Posterior cingulate gyrus (tissue), 11 donors: ENCODE measurements at regions not wholly inside any gene's neighbourhood (a gene's known extent, or its start where the extent isn't known, plus 50 kb on each side); places are given as distances from the start of the nearest gene placed in this dataset.

ENCODE experiments used
- DNase-seq, 10 donors: peaks; one replicate each; pipeline versions ENCODE4 v3.0.0 to v3.0.0-alpha.2; 2020 to 2021; ENCODE audit warnings: mixed read lengths in 3 of 10
- intact Hi-C: fragments of 100-400 bp; cut with DNase I; formaldehyde crosslinking; loops from one replicate; pipeline ENCODE4 v1.15.1; 2023

- intact Hi-C loops, result no loop called here
- no peak for DNase-seq
These were observed 171.2 kb downstream of the SP3 start for GRCh38 chr2:173793709-173794565.

GRCh38 chr2:173797586-173798263 is 167.4 kb downstream of the SP3 start:
- intact Hi-C loops, result no loop called here
- no peak for DNase-seq

- DNase-seq, result no peak
These were observed 162.7 kb downstream of the SP3 start for GRCh38 chr2:173802518-173802917.

GRCh38 chr2:173803449-173803848 is 161.7 kb downstream of the SP3 start:
- intact Hi-C loops, result no loop called here
- no peak for DNase-seq

More at GRCh38 chr2:173802518-173802917, 162.7 kb downstream of the SP3 start:
- intact Hi-C loops, result no loop called here

DNA sequence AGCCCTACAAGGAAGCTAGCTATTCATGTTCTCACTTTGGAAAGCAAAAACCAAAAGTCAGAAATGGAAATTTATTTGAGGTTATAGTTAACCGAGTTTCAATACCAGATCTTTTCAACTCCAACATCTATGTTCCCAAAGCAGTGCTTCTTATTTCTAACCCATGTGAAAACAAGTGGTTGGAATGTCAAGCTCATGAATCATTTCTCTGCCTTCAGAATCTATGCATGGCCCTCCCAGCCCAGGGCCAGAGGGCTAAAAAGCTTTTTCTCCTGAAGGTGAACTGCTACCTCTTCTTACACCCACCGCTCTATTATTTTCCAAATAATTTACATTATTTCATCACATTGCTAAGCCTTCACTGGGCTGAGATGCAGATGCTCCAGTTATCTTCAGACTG is 158.4 kb downstream of the SP3 start:
- intact Hi-C loops, result no loop called here
- no peak for DNase-seq

DNA sequence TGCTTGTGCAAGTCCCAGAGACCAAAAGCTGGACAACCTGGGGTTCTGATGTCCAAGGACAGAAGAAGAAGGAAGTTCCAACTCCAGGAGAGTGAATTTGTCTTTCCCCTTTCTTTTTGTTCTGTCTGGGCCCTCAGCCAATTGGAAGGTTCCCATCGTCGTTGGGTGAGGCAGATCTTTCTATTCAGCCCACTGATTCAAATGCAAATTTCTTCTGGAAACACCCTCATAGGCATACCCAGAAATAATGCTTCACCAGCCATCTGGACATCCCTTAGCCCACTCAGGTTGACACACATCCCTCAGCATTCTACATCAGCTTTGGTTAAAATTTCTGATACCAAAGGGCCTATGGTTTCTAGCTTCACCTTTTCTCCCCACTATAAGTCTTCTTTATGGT is 156.5 kb downstream of the SP3 start:
- intact Hi-C loops, result no loop called here
- no peak for DNase-seq

- intact Hi-C loops, result no loop called here
- DNase-seq, result no peak
These were observed 152.9 kb downstream of the SP3 start for GRCh38 chr2:173812321-173812720.

GRCh38 chr2:173814306-173814705 is 150.9 kb downstream of the SP3 start:
- no peak for DNase-seq
- intact Hi-C loops, result no loop called here

DNA sequence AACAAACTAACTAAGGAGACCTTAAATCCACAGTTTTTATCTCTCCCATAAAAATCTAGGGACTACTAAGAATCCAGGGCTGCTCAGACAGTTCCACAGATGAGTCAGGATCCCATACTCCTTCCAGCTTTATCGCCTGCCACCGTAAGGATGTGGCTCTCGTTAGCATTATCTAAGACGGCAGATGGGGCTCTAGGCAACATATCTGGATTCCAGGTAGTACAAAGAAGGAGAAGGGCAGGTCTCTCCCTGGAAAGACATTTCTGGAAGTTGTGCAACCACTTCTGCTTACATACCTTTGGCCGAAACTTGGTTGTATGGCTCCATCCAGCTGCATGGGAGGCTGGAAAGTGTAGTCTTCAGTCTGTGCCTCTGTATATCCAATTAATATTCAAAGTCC is 149.4 kb downstream of the SP3 start:
- intact Hi-C loops, result no loop called here
- no peak for DNase-seq

GRCh38 chr2:173817582-173817981 is 147.6 kb downstream of the SP3 start:
- no peak for DNase-seq
- intact Hi-C loops, result no loop called here

DNA sequence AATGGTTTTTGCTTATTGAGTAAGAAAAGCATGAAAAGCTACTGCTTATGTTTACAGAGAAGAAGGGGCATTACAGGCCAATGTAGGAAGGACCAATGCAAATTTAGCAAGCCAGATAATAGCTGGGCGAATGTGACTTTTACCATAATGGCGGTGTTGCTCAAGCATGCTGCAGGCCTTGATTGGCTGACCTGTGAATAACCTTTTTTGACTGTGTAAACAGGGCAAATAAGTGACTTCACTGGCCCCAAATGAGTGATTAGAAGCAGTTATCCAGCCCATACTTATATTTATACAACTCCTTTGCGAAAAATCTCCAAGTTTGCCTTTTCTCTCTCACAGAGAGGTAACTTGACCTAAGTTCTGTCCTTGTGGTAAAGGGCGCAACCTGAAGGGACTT is 146.9 kb downstream of the SP3 start:
- intact Hi-C loops, result no loop called here
- no peak for DNase-seq

DNA sequence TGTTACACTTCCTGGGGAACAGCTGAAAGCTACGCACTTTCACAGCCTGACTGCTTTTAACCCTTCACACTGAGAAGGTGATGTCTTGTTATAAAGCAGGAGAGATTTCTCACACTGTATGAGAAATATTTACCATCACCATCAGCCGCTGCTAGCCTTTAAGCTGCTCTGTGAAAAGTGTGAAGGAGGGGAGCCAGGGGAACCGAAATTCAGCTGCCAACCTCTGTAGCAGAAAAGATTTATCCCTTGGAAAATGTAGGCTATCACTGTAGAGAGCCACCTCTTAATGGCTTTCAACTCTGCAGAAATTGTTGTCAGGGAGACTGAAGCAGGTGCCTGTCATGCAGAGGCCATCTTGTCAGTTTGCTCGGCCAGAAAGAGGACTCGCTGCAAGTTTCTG is 145.3 kb downstream of the SP3 start:
- intact Hi-C loops, result no loop called here
- DNase-seq, result no peak

- intact Hi-C loops, result no loop called here
- DNase-seq, result peak in 1 of 10 donors; percentile 34
These were observed 143.7 kb downstream of the SP3 start for GRCh38 chr2:173821451-173821850.

DNA sequence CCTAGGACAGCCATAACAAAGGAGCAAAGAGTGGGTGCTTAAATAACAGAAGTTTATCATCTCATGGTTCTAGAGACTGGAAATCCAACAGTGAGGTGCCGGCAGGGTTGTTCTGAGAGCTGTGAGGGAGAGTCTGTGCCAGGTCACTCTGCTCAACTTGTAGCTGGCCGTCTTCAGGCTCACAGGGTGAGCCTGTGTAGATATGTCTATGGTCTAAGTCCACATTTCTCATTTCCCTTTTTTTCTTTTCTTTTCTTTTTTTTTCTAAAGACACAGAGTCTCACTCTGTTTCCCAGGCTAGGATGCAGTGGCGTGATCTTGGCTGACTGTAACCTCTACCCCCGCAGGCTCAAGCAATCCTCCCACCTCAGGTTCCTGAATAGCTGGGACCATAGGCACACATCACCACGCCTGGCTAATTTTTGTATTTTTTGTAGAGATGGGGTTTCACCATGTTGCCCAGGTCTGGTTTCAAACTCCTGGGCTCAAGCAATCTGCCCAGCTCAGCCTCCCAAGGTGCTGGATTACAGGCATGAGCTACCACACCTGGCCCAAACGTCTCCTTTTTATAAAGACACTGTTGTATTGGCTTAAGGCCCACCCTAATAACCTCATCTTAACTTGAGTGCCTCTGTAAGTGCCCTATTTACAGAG is 142.2 kb downstream of the SP3 start:
- intact Hi-C loops, result no loop called here

GRCh38 chr2:173823543-173823939 is 141.6 kb downstream of the SP3 start:
- intact Hi-C loops, result no loop called here
- peak in 1 of 10 donors; percentile 83 for DNase-seq

More for the DNA sequence above, 142.2 kb downstream of the SP3 start:
- no peak for DNase-seq

DNA sequence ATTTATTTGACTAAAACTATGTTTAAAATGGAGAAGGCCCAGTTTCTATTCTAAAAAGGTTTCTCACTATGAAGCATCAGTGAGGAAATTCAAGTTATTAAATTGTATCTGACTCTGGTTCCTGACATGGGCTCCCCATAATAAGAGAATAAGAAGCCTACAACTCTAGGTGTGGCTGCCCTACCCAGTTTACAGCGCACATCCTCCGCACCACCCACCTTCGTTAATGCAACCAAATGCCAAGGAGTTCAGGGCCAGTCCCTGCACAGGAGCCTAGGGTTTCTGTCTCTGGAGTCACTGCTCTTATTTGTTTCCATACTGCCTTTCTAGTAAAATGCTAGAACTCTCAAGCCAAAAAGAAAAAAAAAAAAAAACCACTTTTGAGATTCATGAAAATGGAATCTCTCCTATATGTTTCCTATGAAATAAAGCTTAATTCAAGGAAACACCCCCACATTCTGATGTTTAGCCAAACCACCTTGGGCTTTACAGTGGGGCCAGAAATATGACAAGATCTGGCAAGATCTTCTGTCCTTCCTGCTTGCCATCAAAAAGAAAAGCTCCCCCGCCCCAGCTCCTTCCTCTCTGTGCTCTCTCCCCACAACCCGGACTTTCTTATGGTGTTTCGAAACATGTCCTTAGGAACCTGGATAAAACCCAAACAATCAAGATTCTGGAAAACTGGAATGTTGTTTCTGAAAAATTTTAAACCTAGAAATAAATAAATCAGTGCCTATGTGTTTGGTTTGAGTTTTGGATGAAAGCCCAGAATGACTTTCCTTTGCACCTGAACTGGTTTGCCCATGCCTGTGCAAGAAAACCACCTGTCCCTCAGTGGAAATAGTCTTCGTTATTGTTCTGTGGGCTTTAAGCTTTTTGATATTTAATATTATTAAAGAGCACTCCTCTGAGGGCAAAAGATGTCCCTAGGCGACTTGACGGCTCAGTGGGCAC is 136.7 kb downstream of the SP3 start:
- intact Hi-C loops, result no loop called here
- DNase-seq, result no peak

GRCh38 chr2:173829727-173830126 is 135.4 kb downstream of the SP3 start:
- no peak for DNase-seq
- intact Hi-C loops, result no loop called here

DNA sequence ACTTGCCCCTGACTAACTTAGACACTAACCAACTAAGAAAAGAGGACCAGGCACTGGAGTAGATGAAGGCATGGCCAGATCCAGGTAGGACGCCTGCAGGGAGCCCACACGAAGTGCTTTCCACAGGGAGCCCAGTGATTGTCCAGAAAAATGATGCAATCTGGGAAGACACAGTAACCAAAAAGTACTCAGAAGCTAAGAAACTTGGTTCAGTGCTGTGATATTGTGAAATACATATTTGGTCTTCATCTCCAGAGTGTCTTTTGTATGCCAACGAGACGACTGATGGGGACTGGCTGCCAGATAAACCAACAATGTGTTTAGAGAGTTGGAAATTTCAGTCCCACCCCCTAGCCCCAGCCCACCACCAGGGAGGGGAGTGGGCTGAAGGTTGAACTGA is 135.0 kb downstream of the SP3 start:
- DNase-seq, result no peak
- intact Hi-C loops, result no loop called here

DNA sequence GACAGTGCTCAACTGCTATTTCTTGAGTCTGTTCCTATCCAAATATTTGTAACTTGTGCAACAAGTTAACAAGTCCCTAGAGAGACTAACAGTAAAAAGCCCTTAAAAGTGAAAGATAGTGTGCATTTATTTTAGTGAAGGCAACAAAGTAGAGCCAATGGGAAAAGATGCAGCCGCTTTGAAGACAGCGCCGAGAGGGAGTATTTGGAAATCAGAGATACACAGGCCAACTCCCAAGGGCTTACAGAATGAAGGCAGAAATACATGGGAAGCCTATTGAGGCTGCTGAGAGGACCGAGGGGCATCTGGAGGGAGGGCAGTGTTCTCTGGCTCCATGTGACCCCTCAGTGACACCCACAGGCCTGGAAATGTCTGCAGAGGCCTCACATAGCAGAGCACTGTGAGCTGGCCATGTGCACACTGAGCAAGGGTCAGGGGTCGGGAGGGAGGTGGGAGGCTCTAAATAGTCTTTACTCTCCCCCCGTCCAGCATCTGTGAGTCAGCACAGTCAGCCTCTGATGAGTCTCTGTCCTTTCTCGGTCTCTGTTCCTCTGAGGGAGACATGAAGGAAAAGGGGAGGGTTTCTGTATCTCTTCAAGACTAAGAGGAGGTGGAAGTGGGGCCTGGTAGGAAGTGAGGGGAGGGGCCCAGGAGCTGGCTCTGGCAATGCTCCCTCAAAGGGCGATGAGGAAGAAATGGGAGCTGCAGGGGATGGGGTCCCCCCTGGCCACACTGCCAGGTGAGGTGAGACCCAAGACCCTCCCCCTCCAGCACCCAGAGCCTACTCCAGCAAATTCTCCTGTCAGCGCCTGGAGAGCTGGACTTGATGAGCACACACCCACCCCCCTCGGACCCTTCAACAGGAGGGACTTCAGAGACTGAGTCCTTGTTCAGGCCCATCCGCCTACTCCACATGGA is 133.6 kb downstream of the SP3 start:
- intact Hi-C loops, result no loop called here
- no peak for DNase-seq
